ENCODE measurements at regions not wholly inside any gene's neighbourhood (a gene's known extent, or its start where the extent isn't known, plus 50 kb on each side); places are given as distances from the start of the nearest gene placed in this dataset.

DNA sequence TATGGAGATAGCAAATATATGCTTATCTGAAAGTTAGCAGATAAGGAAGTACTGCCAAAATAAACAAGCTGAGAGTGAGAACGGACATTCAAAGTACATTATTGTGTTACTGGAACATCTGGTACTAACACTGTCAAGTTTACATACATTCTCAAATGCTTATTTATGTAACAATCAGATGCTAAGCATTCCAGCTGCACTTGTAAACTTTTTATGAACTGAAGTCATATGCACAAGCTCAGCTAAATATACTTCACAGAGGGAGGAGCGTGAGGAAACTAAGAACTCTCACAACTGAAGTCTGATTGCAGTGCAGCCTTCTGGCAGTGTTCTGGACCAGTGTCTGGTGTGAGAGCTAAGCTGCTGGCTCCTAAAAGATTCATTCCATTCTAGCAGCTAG, 223.7 kb upstream of the NANOGP8 start:
- whole genome bisulfite sequencing, 2 donors, result 31 to 36% methylated on average over 2 of the region's 2 CpGs
- intact Hi-C loops (cut with DNase I; ENCODE audit: low total_unique reads), result no loop called here
- DNase-seq (ENCODE audit: low spot score in 2 of 2), result no peak
- H3K4me3 ChIP-seq (ENCODE audit: low read depth, poor library complexity, severe bottlenecking), result no peak overlapping the region
- TF ChIP-seq, protein P1, sequence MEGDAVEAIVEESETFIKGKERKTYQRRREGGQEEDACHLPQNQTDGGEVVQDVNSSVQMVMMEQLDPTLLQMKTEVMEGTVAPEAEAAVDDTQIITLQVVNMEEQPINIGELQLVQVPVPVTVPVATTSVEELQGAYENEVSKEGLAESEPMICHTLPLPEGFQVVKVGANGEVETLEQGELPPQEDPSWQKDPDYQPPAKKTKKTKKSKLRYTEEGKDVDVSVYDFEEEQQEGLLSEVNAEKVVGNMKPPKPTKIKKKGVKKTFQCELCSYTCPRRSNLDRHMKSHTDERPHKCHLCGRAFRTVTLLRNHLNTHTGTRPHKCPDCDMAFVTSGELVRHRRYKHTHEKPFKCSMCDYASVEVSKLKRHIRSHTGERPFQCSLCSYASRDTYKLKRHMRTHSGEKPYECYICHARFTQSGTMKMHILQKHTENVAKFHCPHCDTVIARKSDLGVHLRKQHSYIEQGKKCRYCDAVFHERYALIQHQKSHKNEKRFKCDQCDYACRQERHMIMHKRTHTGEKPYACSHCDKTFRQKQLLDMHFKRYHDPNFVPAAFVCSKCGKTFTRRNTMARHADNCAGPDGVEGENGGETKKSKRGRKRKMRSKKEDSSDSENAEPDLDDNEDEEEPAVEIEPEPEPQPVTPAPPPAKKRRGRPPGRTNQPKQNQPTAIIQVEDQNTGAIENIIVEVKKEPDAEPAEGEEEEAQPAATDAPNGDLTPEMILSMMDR (IDR thresholded peaks at IDR 0.05), result no peak
- no peak for TF ChIP-seq POLR2A (IDR thresholded peaks at IDR 0.05)

DNA sequence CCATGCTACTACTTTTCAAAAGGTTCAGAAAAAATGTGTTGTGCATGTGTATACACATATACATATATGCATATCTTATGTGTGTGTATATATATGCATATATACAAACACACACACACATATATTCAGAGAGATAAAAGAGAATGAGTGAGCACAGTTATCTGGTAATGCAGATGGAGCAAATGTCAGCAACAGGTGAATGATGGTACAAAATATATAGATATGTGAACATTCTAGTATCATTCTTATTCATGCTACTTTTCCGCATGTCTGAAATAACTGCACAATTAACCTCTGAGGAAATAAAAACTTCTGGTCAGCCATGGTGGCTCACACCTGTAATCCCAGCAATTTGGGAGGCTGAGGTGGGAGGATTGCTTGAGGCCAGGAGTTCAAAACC, 222.6 kb upstream of the NANOGP8 start:
- no peak overlapping the region for H3K4me3 ChIP-seq (ENCODE audit: low read depth, poor library complexity, severe bottlenecking)
- intact Hi-C loops (cut with DNase I; ENCODE audit: low total_unique reads), result no loop called here
- no peak for DNase-seq (ENCODE audit: low spot score in 2 of 2)
- 100% methylated on average over 1 of the region's 1 CpG for WGBS, 2 donors
- no peak for TF ChIP-seq POLR2A (IDR thresholded peaks at IDR 0.05)
- TF ChIP-seq, protein P1 (IDR thresholded peaks at IDR 0.05), result no peak

DNA sequence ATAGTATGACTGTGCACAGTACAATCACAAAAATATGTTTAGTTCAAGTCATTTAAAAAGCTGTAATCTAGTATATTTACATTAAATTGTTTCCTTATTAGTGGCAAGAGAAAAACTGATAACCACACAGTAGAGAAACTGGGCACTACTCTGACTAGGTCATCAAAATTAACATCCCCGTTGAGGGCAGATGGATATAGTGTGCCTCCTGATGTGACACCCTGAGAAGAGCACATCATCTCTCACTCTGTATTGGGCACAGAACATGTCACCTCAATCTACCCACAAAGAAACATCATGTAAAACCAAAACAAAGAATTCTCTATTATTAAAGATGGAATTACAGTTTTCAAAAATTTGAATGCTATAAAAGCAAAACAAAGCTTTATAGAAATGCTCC, 221.9 kb upstream of the NANOGP8 start:
- WGBS, 2 donors, result 44 to 66% methylated on average over 1 of the region's 1 CpG

DNA sequence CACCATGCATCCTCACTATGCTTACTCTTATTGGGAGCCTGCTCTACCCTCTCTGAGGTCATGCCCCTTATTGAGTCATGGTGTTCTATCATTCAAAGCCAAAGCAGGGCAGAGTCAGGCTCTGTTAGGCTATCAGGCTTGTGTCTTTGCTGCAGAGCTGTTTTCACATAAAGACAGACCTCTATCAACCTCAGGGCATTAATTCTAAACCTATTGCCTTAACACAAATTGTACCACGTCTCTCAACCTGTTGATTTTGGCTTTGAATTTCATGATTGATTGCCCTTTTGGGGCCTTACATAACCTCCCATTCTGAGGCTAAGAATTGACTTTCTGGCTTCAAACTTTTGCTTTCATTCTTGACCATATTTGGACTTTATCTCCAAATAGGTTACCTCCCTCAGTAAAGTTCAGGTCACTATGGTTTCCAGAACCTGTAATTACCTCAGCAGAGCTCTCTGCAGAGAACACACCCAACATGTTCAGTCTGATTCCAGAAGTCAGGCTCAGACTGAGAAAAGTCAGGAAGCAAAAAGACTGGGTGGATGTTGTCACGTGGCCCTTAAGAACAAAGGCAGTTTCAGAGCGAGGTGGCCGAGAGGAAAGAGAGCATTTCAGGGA, 221.4 kb upstream of the NANOGP8 start:
- H3K4me3 ChIP-seq (ENCODE audit: low read depth, poor library complexity, severe bottlenecking), result no peak overlapping the region
- TF ChIP-seq, protein P1 (IDR thresholded peaks at IDR 0.05), result no peak
- TF ChIP-seq POLR2A (IDR thresholded peaks at IDR 0.05), result no peak
- no peak for DNase-seq (ENCODE audit: low spot score in 2 of 2)
- WGBS, 2 donors, result 31 to 39% methylated on average over 4 of the region's 4 CpGs
- intact Hi-C loops (cut with DNase I; ENCODE audit: low total_unique reads), result no loop called here

More for the DNA sequence above, 221.9 kb upstream of the NANOGP8 start:
- no peak for DNase-seq (ENCODE audit: low spot score in 2 of 2)
- TF ChIP-seq, protein P1 (IDR thresholded peaks at IDR 0.05), result no peak
- no peak for TF ChIP-seq POLR2A (IDR thresholded peaks at IDR 0.05)
- intact Hi-C loops (cut with DNase I; ENCODE audit: low total_unique reads), result no loop called here
- H3K4me3 ChIP-seq (ENCODE audit: low read depth, poor library complexity, severe bottlenecking), result no peak overlapping the region

DNA sequence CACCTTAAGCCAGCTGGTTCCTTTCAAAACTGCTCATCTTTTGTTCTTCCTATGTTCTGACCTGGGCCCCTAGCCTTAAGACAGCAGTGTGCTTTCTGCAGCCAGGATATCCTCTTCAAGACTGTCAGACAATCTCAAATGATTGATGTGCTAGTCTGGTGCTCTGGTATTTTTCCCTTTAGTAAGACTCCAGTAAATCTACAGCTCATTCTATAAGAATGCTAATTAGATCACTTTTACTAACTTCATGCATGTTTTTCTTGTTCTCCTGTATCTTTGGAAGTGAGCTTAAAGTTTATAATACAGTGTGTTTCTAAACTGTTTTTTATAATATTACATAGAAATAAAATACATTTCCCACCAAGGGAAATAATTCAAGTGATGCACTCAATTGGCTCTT, 220.9 kb upstream of the NANOGP8 start:
- H3K4me3 ChIP-seq (ENCODE audit: low read depth, poor library complexity, severe bottlenecking), result no peak overlapping the region
- DNase-seq (ENCODE audit: low spot score in 2 of 2), result no peak
- intact Hi-C loops (cut with DNase I; ENCODE audit: low total_unique reads), result no loop called here
- TF ChIP-seq POLR2A (IDR thresholded peaks at IDR 0.05), result no peak
- TF ChIP-seq, protein P1 (IDR thresholded peaks at IDR 0.05), result no peak

DNA sequence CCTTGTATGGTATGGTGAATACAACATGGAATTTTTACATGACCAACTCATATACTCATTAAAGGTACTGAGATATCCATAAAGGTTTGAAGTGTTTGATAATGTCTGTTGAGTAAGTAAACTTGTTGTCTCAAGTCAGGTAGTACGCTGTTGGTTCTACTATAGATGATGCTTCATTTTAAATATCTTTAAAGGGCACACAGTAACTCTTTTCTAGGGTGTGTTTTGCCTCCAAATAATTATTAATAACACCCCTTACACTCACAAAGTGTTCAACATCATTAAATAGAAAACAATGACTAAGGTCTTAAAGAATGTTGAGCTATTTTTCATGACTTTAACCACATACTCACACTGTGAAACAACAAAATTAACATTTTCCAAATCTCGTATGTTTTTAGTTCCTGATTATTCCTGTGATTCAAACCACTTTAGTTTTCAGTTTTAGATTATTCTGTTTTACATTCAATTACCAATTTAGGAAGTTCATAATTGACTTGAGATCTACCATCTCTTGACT, 220.0 kb upstream of the NANOGP8 start:
- intact Hi-C loops (cut with DNase I; ENCODE audit: low total_unique reads), result no loop called here
- TF ChIP-seq, protein P1 (IDR thresholded peaks at IDR 0.05), result no peak
- TF ChIP-seq POLR2A (IDR thresholded peaks at IDR 0.05), result no peak
- 71 to 81% methylated on average over 2 of the region's 2 CpGs for WGBS, 2 donors
- H3K4me3 ChIP-seq (ENCODE audit: low read depth, poor library complexity, severe bottlenecking), result no peak overlapping the region
- DNase-seq (ENCODE audit: low spot score in 2 of 2), result no peak

Measured in lower leg skin (tissue), 4 donors.